HepG2 (cell line): ENCODE measurements at regions not wholly inside any gene's neighbourhood (a gene's known extent, or its start where the extent isn't known, plus 50 kb on each side); places are given as distances from the start of the nearest gene placed in this dataset.

Source experiments
- ATAC-seq: fragments of 200-7000 bp; cut with Tn5 transposase; 3 replicates; pipeline ENCODE4 v1.9.1; 2020; ENCODE audit warnings: mild to moderate bottlenecking, moderate library complexity
- BruUV-seq: library from RNA; stranded (reverse); fragments of 400-500 nt; replicated peaks from 2 replicates; lab custom pipeline; 2021; lab: Mats Ljungman, UMichigan
- CTCF ChIA-PET: fragments of 300-600 bp; formaldehyde crosslinking; extraction: SDS; loops from one replicate; lab custom pipeline; 2021; ENCODE audit warnings: low total read pairs, inconsistent platforms, low intra/inter-chr PET ratio; lab: Yijun Ruan, JAX
- POLR2A ChIA-PET: fragments of 350-600 bp; sonication (Branson Sonifier 250); formaldehyde crosslinking; loops from one replicate; lab custom pipeline; 2020; ENCODE audit warnings: antibody characterized with exemption, inconsistent platforms; lab: Yijun Ruan, JAX
- DNase-seq: peaks from one replicate; pipeline ENCODE4 v3.0.0-alpha.2; 2015; ENCODE audit warnings: low spot score
- FAIRE-seq: peaks from 3 replicates; lab custom pipeline; 2011; peaks lifted over from hg19 to GRCh38; lab: Jason Lieb, UNC
- H2AFZ ChIP-seq: one replicate; pipeline ENCODE4 v1.6.1; 2011; ENCODE audit warnings: low read length, inconsistent platforms
- H3K27ac ChIP-seq: fragments of 300-600 bp; 3 replicates; pipeline ENCODE4 v1.8.0; 2011; ENCODE audit warnings: mixed run types, mild to moderate bottlenecking, mixed read lengths, low read length, inconsistent platforms; ENCODE audit not compliant: insufficient read depth; ENCODE audit errors: extremely low read length
- H3K27me3 ChIP-seq, 2 experiments: fragments of 200-600 bp in 1 of 2; 2 replicates in 1 of 2; 3 replicates in 1 of 2; pipeline versions ENCODE4 v1.6.0 to v1.8.0; 2011; ENCODE audit warnings: low read length in 2 of 2, mild to moderate bottlenecking in 2 of 2, moderate library complexity in 2 of 2, inconsistent platforms in 1 of 2; ENCODE audit not compliant: insufficient read depth in 2 of 2, control insufficient read depth in 1 of 2
- H3K36me3 ChIP-seq, 2 experiments: fragments of 200-600 bp in 1 of 2; replicated peaks in 1 of 2; 2 replicates in 1 of 2; 3 replicates in 1 of 2; pipeline versions ENCODE4 v1.5.1 to v1.8.0; 2011; ENCODE audit warnings: low read length in 2 of 2, inconsistent platforms in 1 of 2; ENCODE audit not compliant: insufficient read depth in 2 of 2, control insufficient read depth in 1 of 2
- H3K4me1 ChIP-seq: 2 replicates; pipeline ENCODE4 v1.5.1; 2012; ENCODE audit warnings: low read length, inconsistent platforms; ENCODE audit not compliant: insufficient read depth
- H3K4me2 ChIP-seq: 2 replicates; pipeline ENCODE4 v1.6.0; 2011; ENCODE audit warnings: low read depth, low read length, inconsistent platforms
- H3K4me3 ChIP-seq, 3 experiments: fragments of 200-600 bp in 1 of 3; sonication (generic), shearing (Covaris generic) in 1 of 3; replicated peaks in 1 of 3; 2 replicates each; pipeline ENCODE4 v1.5.1; 2011 to 2016; ENCODE audit warnings: low read length in 3 of 3, inconsistent platforms in 2 of 3, low read depth in 2 of 3, mild to moderate bottlenecking in 2 of 3, control low read depth in 1 of 3, mixed read lengths in 1 of 3; ENCODE audit not compliant: insufficient read depth in 1 of 3
- H3K79me2 ChIP-seq: one replicate; pipeline ENCODE4 v1.6.1; 2011; ENCODE audit warnings: low read length, inconsistent platforms; ENCODE audit not compliant: insufficient read depth
- H3K9ac ChIP-seq: 2 replicates; pipeline ENCODE4 v1.6.0; 2011; ENCODE audit warnings: mild to moderate bottlenecking, low read depth, low read length, inconsistent platforms; ENCODE audit not compliant: insufficient read depth
- H3K9me3 ChIP-seq: 2 replicates; pipeline ENCODE4 v1.5.1; 2012; ENCODE audit warnings: mild to moderate bottlenecking, low read length
- H4K20me1 ChIP-seq: 2 replicates; pipeline ENCODE4 v1.6.0; 2011; ENCODE audit warnings: inconsistent platforms, mild to moderate bottlenecking, low read length, moderate library complexity; ENCODE audit not compliant: insufficient read depth
- ATF5 ChIP-seq: sonication (generic); formaldehyde crosslinking; IDR thresholded peaks from 2 replicates; pipeline ENCODE4 v1.4.0; 2020; ENCODE audit warnings: mild to moderate bottlenecking, low read depth, missing genetic modification reagents
- ATF7 ChIP-seq, 2 experiments: fragments of 450-650 bp in 1 of 2; sonication (generic) in 1 of 2; formaldehyde crosslinking in 1 of 2; IDR thresholded peaks; 2 replicates each; pipeline versions ENCODE4 v1.4.0 to v1.6.1; 2016 to 2020; ENCODE audit warnings: antibody characterized with exemption in 1 of 2, mild to moderate bottlenecking in 1 of 2, missing genetic modification reagents in 1 of 2
- DMTF1 ChIP-seq: sonication (generic); formaldehyde crosslinking; IDR thresholded peaks from 2 replicates; pipeline ENCODE4 v1.4.0; 2020; ENCODE audit warnings: mild to moderate bottlenecking, missing genetic modification reagents
- KDM4B ChIP-seq: sonication (generic); formaldehyde crosslinking; IDR thresholded peaks from 2 replicates; pipeline ENCODE4 v1.4.0; 2020; ENCODE audit warnings: missing genetic modification reagents
- KDM6A ChIP-seq: IDR thresholded peaks from 2 replicates; pipeline ENCODE4 v1.6.1; 2016; ENCODE audit warnings: low read depth
- NBN ChIP-seq: fragments of 450-650 bp; conservative IDR thresholded peaks from 2 replicates; pipeline ENCODE4 v1.6.1; 2017
- NFE2 ChIP-seq: sonication (generic); formaldehyde crosslinking; IDR thresholded peaks from 2 replicates; pipeline ENCODE4 v1.4.0; 2020; ENCODE audit warnings: missing genetic modification reagents
- PAXIP1 ChIP-seq: sonication (generic); formaldehyde crosslinking; conservative IDR thresholded peaks from 2 replicates; pipeline ENCODE4 v1.4.0; 2020; ENCODE audit warnings: mild to moderate bottlenecking, missing genetic modification reagents, moderate library complexity
- PHF20 ChIP-seq: sonication (generic); formaldehyde crosslinking; IDR thresholded peaks from 2 replicates; pipeline ENCODE4 v1.5.0; 2020; ENCODE audit warnings: mild to moderate bottlenecking, missing genetic modification reagents
- TBL1XR1 ChIP-seq: fragments of 150-350 bp; IDR thresholded peaks from 2 replicates; pipeline ENCODE4 v1.6.1; 2014; ENCODE audit warnings: borderline replicate concordance, low read length; ENCODE audit not compliant: partially characterized antibody
- ZNF569 ChIP-seq: sonication (generic); formaldehyde crosslinking; IDR thresholded peaks from 2 replicates; pipeline ENCODE4 v1.5.0; 2020; ENCODE audit warnings: mild to moderate bottlenecking, missing genetic modification reagents, moderate library complexity, borderline replicate concordance
- ZNF75D ChIP-seq: sonication (generic); formaldehyde crosslinking; IDR thresholded peaks from 2 replicates; pipeline ENCODE4 v1.8.1; 2023; ENCODE audit warnings: missing genetic modification reagents, mild to moderate bottlenecking, borderline replicate concordance
- ZSCAN12 ChIP-seq: sonication (generic); formaldehyde crosslinking; IDR thresholded peaks from 2 replicates; pipeline ENCODE4 v1.9.0; 2021; ENCODE audit warnings: mild to moderate bottlenecking, missing genetic modification reagents
- WGBS: methylation state at CpG from one replicate; pipeline ENCODE4 v1.1.6; 2017; ENCODE audit warnings: low lambda C conversion rate; 5-methylcytosine and 5-hydroxymethylcytosine counted together
- in situ Hi-C: cut with HindIII; loops from 2 replicates; pipeline ENCODE4 v1.10.0; 2017; ENCODE audit warnings: low pct_unique_long_range_greater_than_20kb; ENCODE audit not compliant: extremely low pct_ligation_motif_present
- intact Hi-C: fragments of 100-400 bp; cut with micrococcal nuclease; formaldehyde crosslinking; loops from one replicate; pipeline ENCODE4 v1.10.0; 2022; ENCODE audit not compliant: unreplicated experiment

GRCh38 chr1:193402977-193403376 lies 216.6 kb upstream of the B3GALT2 start:
- DNase-seq (no peak), ATAC-seq (no peak), FAIRE-seq (no peak)
- no peaks in the 10 kb centered on the region for H3K36me3 ChIP-seq
- H3K4me1 ChIP-seq: no peaks in the 10 kb centered on the region
- ChIA-PET POLR2A (no interaction called here), CTCF (no interaction called here)
- intact Hi-C loops: no loop called here
- no peak overlapping the region for H3K4me2 ChIP-seq
- no peak overlapping the region for H3K27ac ChIP-seq
- TF ChIP-seq ZNF569: no peak
- no peak for TF ChIP-seq KDM4B (CRISPR knock-in tag)
- no peak for TF ChIP-seq TBL1XR1
- no peaks in the 10 kb centered on the region for H3K9me3 ChIP-seq
- no peaks in the 10 kb centered on the region for H3K79me2 ChIP-seq
- no peaks in the 10 kb centered on the region for H3K27me3 ChIP-seq
- 0% methylated on average over 2 of the region's 2 CpGs for WGBS
- no TSS peak for BruUV-seq
- H2AFZ ChIP-seq: no peak overlapping the region
- in situ Hi-C loops: no loop called here
- H3K9ac ChIP-seq: no peak overlapping the region
- no peaks in the 10 kb centered on the region for H4K20me1 ChIP-seq
- H3K4me3 ChIP-seq: no peak overlapping the region

GRCh38 chr1:193402037-193402436 lies 215.6 kb upstream of the B3GALT2 start:
- Histone ChIP-seq H3K9ac (no peak overlapping the region), H3K4me3 (no peak overlapping the region), H3K27me3 (no peaks in the 10 kb centered on the region), H3K27ac (no peak overlapping the region), H4K20me1 (no peaks in the 10 kb centered on the region), H3K36me3 (no peaks in the 10 kb centered on the region), H2AFZ (no peak overlapping the region), H3K9me3 (no peaks in the 10 kb centered on the region), H3K79me2 (no peaks in the 10 kb centered on the region), H3K4me1 (no peaks in the 10 kb centered on the region), H3K4me2 (no peak overlapping the region)
- intact Hi-C loops: no loop called here
- ATAC-seq (no peak), FAIRE-seq (no peak), DNase-seq (no peak)
- in situ Hi-C loops: no loop called here
- ChIA-PET POLR2A (no interaction called here), CTCF (no interaction called here)
- no TSS peak for BruUV-seq
- 14% methylated on average over 4 of the region's 4 CpGs for WGBS
- TF ChIP-seq DMTF1 (CRISPR knock-in tag): no peak
- TF ChIP-seq ZNF75D (CRISPR knock-in tag): no peak
- no peak for TF ChIP-seq KDM6A (CRISPR knock-in tag)
- TF ChIP-seq NFE2: no peak
- TF ChIP-seq ATF7 (IDR thresholded peaks at IDR 0.05): no peak
- no peak for TF ChIP-seq ATF7 (CRISPR knock-in tag; IDR thresholded peaks at IDR 0.05)
- no peak for TF ChIP-seq PAXIP1
- TF ChIP-seq ZSCAN12: no peak
- TF ChIP-seq ATF5: no peak
- TF ChIP-seq PHF20: no peak
- no peak for TF ChIP-seq NBN
